NCI-H82 treated with DMSO at 0.1 percent for 48 hours (cell line): ENCODE measurements at regions not wholly inside any gene's neighbourhood (a gene's known extent, or its start where the extent isn't known, plus 50 kb on each side); places are given as distances from the start of the nearest gene placed in this dataset.

ENCODE experiments used
- DNase-seq: peaks from one replicate; lab custom pipeline; 2025; ENCODE audit not compliant: unreplicated experiment; lab: John Stamatoyannopoulos, UW

DNA sequence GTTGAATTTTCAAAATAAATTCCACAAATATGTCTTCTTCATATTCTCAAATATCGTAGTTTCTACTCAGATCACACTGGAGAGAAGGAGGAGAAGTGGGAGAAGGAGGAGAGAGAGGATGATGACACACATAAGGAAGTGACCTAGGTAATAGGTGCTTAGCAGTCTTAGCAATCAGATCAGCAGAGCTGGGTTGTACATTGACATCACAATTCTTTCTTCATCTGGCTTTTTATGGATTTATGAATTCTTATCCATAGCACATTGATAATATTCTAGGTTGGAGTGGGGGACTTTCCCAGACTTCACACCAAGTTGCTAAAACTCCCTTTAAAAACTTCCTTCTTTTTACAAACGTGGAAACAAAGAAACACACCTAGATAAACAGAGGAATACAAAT is 86.9 kb downstream of the FGF9 start:
- DNase-seq, result no peak

DNA sequence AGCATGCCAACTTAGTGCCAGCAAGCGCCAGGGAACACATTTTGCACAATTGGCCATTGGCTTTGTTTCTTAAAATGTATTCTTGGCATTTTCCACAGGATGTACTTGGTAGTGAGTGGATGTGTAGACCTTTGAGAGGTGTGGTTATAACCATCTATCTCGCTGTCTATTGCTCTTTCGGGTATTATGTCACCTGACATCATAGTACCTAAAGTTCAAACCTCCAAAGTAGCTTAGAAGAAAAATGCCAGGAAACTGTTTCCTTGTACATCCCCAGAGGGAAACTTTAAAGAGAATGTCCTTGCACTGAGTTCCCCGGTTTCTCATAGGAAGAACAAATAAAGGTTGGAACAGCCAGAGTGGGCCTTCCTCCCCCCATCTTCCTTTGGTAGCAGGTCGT is 87.6 kb downstream of the FGF9 start:
- no peak for DNase-seq

DNA sequence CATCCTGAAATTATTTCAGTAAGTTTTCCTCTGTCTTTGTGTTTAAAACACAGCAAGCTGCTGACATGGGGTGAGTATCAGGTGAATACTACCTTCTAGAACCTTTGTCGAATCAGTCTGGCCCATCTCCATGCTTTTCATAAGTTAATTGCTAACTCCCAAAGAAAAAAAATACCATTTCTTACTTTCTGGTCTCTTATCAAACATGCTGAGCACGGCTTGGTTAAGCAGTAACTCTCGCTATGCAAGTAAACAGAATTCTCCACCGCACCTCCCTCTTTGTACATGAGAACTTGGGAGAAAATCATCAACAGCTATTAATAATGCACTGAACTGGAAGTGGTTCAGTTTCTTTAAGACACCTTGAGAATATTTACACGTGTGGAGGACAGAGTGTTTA is 88.6 kb downstream of the FGF9 start:
- DNase-seq, result no peak

DNA sequence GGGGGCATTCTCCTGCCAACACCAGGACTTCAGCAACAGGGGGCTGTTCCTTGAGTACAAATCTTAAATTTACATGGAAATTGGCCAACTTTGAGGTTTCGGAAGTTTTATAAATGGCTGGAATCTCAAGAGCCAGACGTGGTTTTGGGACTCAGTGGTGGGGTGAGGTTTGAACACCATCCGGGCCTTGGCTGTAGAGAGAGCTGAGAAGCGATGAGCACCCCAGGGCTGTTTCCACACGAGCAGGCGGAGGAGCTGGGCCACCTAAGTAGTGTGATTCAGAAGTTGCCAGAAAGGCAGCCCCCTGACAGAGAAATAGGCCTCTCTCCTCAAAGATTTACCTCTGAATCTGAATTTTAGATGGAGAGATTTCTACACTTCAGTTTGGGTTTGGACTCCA is 89.0 kb downstream of the FGF9 start:
- no peak for DNase-seq

DNA sequence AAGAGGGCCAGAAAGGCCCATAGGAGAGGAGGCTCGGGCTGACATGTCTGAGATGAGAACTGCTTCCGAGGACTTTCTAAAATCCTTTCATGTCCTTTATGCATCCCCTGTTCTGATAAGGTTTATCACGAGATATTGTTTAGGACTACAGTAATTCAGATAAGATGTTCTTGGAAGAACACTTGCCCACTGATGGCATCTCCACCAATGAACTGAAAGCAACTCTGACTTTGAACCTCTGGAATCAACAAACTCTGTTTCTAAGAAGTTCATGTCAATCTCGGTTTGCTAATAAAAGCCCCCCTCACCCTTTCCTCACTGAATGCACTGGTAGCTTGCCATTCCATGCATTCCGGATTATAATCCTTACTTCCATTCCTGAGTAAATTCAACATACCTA is 90.9 kb downstream of the FGF9 start:
- DNase-seq, result no peak

DNA sequence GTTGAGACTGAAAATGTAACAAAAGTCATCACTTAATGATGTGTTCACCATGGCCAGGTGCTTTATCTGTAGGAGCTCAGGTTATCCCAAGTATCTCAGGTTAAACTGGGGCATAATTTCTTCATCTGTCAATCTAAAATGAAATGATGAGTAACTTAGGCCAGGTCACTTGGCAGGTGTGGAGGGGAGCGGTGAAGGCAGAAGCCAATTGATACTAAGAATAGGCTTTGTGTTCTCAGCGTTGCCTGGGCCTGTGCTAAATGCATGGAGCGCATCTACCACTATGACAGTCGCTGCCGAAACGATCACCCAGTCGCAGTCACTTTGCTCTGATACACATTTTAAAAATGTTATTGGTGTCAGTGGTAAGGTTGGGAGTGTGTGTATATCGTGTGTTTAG is 91.6 kb downstream of the FGF9 start:
- no peak for DNase-seq

DNA sequence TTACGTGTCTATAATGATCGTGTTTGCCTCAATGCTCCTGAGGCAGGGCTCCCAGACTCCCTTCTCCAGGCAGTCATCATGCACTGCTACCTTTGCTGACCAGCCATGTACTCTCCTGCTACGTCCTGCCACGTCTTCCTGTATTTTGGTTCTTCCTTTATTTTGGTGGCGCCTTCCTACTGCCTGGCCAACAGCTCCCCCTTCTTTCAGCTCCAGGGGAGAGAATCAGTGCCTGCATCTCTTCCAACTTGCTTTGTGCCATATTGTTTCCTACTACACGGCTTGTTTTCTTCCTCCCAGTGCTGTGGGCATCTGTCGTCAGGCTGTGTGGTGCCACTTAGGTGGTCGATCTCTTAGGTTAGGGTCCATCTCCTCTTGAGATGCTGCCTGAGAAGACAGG is 96.2 kb downstream of the FGF9 start:
- DNase-seq, result no peak

DNA sequence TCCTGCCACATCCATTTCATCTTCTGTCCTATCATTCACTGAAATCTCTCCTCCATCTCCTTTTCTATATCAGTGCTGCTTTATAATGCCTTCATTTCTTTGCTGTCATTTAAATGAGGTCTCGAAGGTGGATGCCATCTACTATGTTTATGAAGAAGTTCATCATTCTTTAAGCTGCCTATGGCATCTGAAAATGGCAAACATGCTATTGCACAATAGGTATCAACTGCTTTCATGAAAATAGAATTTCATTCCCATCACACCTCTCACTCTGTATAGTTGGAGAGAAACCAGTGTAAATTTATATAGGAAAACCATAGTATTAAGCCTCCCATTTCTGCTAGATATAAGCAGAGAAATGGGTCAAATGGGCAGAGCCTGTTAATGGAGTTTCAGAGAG is 100.2 kb downstream of the FGF9 start:
- DNase-seq, result no peak

DNA sequence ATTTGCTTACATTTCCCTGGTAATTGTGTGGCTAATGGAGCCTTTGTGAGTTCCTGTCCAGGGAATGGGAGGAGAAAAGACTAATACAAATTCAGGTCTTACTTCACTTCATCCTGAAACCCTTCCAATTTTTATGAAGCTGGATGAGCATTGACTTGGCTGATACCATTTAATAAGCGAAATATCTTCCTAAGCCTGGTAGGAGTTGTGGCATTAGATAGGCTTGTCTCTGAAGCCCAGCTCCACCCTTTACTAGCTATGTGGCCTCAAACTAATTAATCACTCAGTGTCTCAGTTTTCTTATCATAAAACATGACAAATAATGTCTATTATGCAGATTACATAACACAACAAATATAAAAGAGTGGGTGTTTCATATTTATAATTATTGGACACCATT is 106.3 kb downstream of the FGF9 start:
- DNase-seq, result no peak

DNA sequence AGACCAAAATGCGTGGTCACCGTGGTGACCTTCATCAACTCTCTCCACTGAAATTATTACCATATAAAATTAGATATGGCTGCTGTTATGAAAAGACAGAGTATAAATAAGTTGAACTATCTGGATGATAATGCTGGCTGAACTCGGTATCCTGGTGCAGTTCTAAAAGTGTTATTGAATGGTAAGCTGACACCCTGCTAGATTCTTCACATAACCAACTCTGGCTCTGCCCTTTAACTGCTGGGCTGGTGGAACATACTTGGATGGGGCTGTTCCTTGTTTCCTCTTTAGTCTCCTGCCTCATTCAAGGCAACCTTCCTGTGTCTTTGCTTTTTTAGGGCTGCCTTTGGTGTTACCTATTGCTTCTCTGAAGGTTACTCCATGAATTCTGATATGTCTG is 106.9 kb downstream of the FGF9 start:
- DNase-seq, result no peak

DNA sequence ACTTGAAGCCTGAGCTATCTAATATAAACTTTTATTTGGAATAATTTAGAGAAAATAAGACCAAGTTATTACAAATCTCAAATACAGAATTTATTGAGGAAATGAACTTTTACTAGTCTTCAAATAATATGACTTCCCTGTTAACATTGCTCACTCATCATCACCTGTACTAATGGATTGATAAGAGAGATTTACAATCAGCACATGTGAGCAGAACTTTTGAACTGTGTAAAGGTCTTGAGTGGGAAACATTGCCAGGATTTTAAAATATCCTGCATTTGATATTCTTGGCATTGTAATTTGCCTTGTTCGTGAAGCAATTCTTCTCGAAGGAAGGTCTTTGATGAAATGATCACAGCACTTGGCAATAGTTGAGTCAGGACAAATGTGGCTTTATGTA is 111.9 kb downstream of the FGF9 start:
- DNase-seq, result no peak

DNA sequence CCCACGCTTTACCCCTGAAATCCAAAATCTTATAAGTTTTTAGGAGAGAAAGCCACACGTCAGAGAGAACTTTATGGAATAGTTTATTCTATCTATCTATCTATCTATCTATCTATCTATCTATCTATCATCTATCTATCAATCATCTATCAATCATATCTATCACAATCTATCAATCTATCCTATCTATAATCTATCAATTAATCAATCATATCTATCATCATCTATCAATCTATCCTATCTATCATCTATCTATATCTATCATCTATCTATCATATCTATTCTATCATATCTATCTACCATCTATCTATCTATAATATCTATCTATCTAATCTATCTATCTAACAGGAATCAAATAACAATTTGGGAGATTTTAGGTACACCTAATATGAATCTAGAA is 115.1 kb downstream of the FGF9 start:
- DNase-seq, result no peak

DNA sequence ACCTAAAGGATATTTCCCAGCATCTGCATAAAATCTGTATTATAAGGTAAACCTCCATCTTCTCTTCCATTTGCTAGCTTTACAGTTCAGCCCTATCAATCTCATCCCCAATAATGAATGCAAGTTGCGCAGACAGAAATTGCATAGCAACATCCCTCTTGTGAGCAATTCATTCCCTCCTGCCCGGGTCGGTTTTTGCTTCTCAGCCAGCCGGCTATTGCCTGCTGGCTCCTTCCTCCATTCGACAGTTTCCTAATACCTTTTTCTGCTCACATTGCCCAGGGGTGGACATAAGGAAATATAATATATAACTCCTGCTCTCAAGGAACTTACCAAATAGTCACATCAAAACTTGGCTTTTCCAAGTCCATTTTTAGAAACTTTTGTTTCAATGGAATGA is 125.2 kb downstream of the FGF9 start:
- DNase-seq, result no peak

DNA sequence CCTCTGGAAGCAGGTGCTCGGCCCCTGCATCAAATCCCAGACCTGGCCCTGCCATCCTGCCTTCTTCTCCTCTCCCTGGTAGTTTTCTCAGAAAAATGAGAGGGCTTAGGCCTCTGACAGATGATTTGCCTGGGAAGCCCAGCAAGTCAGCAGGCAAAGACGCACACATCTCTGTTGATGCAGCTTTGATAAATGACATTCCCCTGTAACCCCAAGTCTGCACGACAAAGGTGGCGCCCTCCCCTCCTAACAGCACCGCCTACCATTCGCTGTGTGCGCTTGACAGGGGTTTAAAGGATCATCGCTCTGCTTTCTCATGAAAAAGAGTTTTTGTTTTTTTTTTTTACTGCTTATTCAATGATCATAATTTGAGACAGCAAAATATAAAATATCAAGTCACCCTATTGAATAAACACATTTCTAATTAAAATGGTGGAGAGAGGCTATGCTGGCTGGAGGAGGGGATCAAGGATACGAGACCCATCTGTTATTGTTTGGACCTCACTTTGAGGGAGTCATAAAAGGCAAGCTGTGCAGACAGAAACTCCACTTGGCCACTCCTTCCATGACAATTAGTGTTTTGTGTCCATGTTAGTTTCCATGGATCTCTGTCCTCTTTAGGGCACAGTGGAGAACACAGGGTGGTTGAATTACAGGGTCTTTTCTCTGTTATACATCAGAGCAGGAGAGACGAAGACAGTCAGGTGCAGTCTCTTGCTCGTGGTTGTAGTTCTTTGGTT is 126.1 kb downstream of the FGF9 start:
- DNase-seq, result no peak

DNA sequence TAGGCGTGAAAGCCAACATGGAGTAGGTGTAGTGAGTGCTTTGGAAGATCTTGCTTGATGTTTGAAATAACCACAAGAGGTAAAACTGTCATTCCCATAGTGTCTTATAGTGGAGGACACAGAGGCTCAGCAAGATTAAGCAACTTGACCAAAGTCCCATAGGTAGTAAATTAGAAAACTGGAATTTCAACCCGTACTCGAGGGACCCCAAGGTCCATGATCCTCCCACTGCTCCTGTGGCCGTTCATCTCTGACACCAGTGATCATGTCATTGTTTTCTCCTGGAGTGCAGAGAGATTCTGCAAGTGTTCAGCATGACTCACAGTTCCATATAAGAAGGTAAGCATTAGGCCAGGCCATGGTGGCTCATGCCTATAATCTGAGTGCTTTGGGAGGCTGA is 126.9 kb downstream of the FGF9 start:
- DNase-seq, result no peak

DNA sequence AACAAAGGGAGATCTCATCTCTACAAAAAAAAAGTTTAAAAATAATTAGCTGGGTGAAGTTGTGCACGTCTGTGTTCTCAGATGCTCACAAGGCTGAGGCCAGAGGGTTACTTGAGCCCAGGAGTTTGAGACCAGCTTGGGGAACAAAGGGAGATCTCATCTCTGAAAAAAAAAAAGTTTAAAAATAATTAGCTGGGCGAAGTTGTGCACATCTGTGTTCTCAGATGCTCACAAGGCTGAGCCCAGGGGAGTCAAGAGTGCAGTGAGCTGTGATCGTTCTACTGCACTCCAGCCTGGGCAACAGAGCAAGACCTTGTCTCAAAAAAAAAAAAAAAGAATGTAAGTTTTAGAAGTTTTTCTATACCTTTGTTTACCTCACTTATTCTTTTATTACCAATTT is 127.3 kb downstream of the FGF9 start:
- DNase-seq, result no peak

DNA sequence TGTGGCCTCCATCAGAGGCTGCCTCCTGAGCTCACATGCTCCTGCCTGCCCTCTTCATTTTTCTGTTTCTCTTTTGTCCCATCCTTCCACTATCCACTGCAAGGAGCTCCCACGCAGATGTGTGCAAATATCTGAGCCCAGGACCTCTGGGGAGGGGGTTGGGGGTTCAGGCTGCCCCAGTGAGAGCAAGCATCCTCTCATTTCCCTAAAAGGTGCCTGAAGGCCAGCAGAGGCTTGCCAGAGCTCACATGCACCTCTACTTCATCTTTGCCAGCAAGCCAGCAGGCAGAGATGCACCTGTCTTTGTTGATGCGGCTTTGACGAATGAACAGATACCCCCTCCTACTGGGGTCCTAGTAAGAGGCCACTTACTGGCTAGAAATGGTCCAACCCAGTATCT is 128.8 kb downstream of the FGF9 start:
- DNase-seq, result no peak

DNA sequence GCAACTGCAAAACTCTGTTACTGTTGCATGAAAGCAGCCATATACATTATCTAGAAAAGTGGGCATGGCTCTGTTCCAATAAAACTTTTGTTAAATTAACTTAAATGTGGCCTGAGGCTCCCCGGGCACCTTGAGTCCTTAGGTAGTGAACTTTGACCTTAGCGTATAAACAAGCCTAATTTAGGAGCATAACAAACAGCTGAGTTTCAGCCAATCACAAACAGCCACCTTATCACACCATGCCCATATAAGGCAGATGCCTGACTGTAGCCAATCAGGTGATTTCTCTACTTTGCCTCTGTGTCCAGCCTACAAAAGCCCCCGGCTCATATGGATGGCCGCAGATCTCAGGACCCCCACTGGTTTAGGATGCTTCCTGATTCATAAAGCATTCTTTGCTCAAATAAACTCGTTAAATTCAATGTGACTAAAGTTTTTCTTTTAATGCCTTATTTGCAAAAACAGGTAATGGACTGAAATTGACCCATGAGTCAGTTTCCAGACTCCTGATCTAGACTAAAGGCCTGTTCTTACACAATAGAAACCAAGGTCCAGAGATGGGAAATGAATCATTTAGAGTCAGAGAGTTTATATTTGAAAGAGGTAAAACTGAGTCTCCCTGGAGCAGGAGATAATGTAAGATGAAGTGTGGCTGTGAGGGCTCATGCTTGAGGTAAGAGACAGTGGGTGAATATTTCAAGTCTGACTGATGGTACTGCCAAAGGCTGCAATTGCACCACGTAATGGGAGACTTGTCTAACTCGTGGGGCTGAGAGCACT is 130.2 kb downstream of the FGF9 start:
- DNase-seq, result no peak

DNA sequence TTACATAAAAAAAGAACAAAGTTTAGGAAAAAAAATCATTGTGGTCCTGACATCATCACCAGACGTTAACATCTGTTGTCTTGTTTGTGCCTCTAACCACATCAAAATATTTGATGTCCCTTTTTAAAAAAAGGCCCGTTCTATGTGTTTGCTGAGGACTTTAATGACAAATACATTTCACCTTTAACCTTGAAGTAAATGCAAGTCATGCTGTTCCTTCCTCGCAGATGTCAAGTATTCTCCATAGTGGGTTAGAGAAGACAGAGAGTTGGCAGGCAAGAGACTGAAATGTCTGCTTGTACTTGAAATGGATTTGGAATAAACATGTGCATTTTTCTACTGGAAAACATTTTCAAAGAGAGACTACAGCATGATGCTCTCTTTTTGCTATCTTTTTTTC is 134.9 kb downstream of the FGF9 start:
- DNase-seq, result no peak

DNA sequence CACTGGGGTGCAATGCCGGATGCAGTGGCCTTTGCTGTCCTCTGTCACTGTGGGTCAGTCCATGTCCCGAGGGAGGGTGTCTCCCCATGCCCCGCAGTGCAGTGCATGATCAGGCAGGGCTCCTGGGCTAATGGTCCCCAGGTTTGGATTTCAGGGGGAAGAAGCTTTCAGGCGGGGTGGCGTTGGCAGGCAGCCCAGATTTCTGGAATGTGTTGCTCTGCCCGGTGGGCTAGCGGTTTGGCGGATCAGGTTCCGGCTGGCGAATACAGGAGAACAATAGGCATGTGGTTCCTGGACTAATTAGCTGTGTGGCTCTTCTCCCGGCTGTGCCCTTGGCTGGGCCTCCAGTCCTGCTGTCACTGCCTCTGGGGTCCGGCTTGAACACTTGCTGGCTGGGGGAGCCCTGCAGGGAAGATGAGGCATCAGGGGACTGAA is 141.3 kb downstream of the FGF9 start:
- DNase-seq, result no peak

DNA sequence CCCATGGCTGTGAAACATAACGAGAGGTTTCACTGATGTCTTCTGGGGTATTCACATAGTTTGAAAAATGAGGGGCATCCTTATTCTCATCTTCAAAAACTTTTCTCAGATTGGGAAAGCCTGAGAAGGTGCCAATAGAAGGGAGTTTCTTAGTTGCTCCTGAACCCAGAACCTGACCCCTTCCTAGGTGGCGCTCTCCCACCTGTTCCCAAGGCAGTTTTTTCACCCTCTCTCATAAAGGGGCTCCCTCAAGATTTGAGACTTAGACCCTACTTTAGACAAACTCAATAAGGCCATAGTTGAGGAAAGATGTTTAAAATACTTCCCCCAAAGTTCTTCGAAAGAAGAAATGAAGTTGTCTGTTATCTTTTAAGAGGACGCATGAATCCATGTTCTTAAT is 142.2 kb downstream of the FGF9 start:
- DNase-seq, result no peak

DNA sequence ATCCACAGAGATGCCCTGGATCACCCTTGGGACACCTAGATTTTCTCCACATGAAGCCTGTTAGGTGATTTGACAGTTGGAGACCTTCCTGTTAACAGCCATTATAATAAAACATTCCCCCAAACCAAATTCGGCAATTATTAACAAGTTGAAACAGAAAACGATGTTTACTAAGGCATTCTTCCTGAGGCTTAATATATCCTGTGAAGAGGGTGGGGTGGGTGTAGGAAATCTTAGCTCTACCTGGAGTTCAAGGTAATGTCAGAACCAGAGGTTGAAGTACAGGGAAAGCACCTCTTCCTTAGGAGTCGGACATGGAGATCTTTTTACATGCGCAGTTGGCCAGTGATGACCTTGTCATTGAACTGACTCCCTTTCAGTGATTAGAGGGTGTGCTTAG is 143.0 kb downstream of the FGF9 start:
- DNase-seq, result no peak

DNA sequence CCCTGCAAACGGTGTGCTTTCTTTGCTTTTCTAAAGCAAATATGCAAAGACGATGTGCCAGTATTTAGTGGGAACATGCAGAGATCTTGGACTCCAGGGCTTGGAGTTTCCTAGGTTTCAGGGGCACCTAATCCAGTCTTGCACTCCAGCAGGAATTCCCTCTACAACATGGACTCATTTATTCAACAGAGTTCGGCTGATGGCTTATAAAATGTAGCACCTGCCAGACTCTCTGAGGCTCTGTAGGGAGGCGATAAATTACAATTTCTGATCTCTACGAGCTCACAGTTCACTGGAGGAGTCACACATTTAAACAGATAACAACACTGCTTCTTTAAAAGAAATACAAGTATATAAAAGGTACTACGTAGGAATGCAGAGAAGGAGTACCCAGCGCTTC is 143.7 kb downstream of the FGF9 start:
- DNase-seq, result no peak
